ENCODE measurements at regions not wholly inside any gene's neighbourhood (a gene's known extent, or its start where the extent isn't known, plus 50 kb on each side); places are given as distances from the start of the nearest gene placed in this dataset.

DNA sequence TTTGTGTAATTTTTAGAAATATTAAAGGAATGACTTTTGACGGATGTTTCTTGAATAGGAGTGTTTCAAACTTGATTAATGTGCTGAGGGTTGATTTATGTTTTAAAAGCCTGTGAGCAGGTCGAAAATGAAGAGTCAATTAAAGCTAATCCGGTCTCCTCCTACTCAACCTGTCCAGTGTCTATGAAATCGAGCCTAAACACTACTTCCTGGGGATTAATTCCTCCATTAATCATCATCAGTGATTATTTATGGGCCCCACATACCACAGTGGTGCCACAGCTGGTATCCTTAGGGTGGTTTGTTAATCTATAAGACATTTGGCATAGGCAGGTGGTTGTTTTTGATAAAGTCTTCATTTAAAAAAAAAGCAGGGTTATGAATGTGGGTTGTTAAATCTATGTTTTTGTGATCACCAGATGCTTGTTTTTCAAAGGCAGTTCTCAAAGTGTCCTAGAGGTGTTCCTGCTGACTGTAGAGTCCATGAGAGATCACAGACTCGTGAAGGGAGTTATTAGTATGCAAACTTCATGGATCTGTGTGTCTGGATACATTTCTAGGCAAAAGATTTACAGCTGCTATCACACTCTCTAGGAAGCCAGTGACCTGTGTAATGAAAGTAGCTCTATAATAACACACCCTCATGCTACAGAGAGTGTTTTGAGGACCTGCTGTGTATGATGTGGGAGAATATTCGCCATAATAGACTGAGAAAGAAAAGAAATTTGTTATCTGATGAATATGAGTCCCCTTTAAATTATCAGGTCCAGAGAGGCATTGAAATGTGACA is 308.6 kb downstream of the AKAIN1 start:
- no peaks in the 10 kb centered on the region for H3K79me2 ChIP-seq (ENCODE audit: insufficient read depth, low read length)
- H4K20me1 ChIP-seq (ENCODE audit: insufficient read depth, low read length, poor library complexity, severe bottlenecking), result no peaks in the 10 kb centered on the region
- H3K4me3 ChIP-seq (ENCODE audit: low read length, poor library complexity, severe bottlenecking), result no peak overlapping the region
- no peaks in the 10 kb centered on the region for H3K9me2 ChIP-seq (replicated peaks; ENCODE audit: low read depth, low read length)
- no peaks in the 10 kb centered on the region for H3K4me1 ChIP-seq (ENCODE audit: insufficient read depth, low read length, poor library complexity, severe bottlenecking)
- H2AFZ ChIP-seq (ENCODE audit: low read length), result no peak overlapping the region
- H3K9me3 ChIP-seq (ENCODE audit: insufficient read depth, low read depth, low read length), result 0 out of 2 replicates have a peak, but pooled peaks cover 6% of the 10 kb centered on the region
- no peaks in the 10 kb centered on the region for H3K36me3 ChIP-seq (ENCODE audit: insufficient read depth, low read length)
- no peaks in the 10 kb centered on the region for H3K27me3 ChIP-seq (ENCODE audit: insufficient read depth, low read length, poor library complexity, severe bottlenecking)
- H3K4me2 ChIP-seq (ENCODE audit: low read depth, low read length, poor library complexity, severe bottlenecking), result no peak overlapping the region
- H3F3A ChIP-seq (ENCODE audit: low read depth), result no peaks in the 10 kb centered on the region
- no peak overlapping the region for H3K9ac ChIP-seq (ENCODE audit: low read depth, low read length, poor library complexity, severe bottlenecking)
- TF ChIP-seq, protein P1, sequence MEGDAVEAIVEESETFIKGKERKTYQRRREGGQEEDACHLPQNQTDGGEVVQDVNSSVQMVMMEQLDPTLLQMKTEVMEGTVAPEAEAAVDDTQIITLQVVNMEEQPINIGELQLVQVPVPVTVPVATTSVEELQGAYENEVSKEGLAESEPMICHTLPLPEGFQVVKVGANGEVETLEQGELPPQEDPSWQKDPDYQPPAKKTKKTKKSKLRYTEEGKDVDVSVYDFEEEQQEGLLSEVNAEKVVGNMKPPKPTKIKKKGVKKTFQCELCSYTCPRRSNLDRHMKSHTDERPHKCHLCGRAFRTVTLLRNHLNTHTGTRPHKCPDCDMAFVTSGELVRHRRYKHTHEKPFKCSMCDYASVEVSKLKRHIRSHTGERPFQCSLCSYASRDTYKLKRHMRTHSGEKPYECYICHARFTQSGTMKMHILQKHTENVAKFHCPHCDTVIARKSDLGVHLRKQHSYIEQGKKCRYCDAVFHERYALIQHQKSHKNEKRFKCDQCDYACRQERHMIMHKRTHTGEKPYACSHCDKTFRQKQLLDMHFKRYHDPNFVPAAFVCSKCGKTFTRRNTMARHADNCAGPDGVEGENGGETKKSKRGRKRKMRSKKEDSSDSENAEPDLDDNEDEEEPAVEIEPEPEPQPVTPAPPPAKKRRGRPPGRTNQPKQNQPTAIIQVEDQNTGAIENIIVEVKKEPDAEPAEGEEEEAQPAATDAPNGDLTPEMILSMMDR (conservative IDR thresholded peaks at IDR 0.05; ENCODE audit: low read length), result no peak
- TF ChIP-seq EZH2phosphoT487 (IDR thresholded peaks at IDR 0.05; ENCODE audit: borderline replicate concordance), result no peak

DNA sequence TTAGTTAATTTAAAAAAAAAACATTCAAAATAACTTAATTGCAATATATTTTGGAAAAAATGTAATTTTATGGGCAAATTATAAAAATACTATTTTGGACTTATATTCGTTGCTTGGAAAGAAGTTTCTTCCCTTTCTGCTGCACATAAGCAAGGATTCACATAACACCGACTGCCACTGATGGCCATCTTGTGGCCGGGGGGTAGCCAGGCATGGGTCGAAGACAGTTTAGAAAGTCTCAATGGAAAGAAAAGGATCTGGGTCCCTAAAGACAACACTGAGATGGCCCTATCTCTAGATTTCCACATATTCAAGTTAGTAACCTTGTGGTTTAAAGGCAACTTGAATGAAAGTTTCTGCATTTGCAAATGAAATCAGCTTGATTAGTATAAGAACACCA is 318.6 kb downstream of the AKAIN1 start:
- Histone ChIP-seq H3K9me2 (replicated peaks; ENCODE audit: low read depth, low read length) (no peaks in the 10 kb centered on the region), H3K79me2 (ENCODE audit: insufficient read depth, low read length) (no peaks in the 10 kb centered on the region), H3K9me3 (ENCODE audit: insufficient read depth, low read depth, low read length) (no peaks in the 10 kb centered on the region), H3K36me3 (ENCODE audit: insufficient read depth, low read length) (no peaks in the 10 kb centered on the region), H3K4me1 (ENCODE audit: insufficient read depth, low read length, poor library complexity, severe bottlenecking) (no peaks in the 10 kb centered on the region), H3K4me2 (ENCODE audit: low read depth, low read length, poor library complexity, severe bottlenecking) (no peak overlapping the region), H3K9ac (ENCODE audit: low read depth, low read length, poor library complexity, severe bottlenecking) (no peak overlapping the region), H2AFZ (ENCODE audit: low read length) (no peak overlapping the region), H4K20me1 (ENCODE audit: insufficient read depth, low read length, poor library complexity, severe bottlenecking) (no peaks in the 10 kb centered on the region), H3K27me3 (ENCODE audit: insufficient read depth, low read length, poor library complexity, severe bottlenecking) (no peaks in the 10 kb centered on the region), H3K4me3 (ENCODE audit: low read length, poor library complexity, severe bottlenecking) (no peak overlapping the region), H3F3A (ENCODE audit: low read depth) (no peaks in the 10 kb centered on the region)
- TF ChIP-seq, protein P1 (conservative IDR thresholded peaks at IDR 0.05; ENCODE audit: low read length), result no peak
- no peak for TF ChIP-seq EZH2phosphoT487 (IDR thresholded peaks at IDR 0.05; ENCODE audit: borderline replicate concordance)

DNA sequence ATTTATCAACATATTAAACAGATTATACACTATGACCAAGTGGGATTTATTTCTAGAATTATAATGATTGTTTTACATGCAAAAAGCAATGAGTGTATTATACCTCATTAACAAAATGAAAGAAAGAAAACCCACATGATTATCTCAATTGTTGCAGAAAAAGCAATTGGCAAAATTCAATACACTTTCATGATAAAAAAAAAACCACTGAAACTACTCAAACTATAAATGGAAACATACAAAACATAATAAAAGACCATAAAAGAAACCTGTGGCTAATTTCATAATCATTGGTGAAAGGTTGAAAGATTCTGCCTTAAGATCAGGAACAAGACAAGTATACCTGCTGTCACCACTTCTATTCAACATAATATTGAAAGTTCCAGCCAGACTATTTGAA is 325.9 kb downstream of the AKAIN1 start:
- Histone ChIP-seq H3K9me3 (ENCODE audit: insufficient read depth, low read depth, low read length) (no peaks in the 10 kb centered on the region), H3K79me2 (ENCODE audit: insufficient read depth, low read length) (no peaks in the 10 kb centered on the region), H3K9ac (ENCODE audit: low read depth, low read length, poor library complexity, severe bottlenecking) (no peak overlapping the region), H3K9me2 (replicated peaks; ENCODE audit: low read depth, low read length) (no peaks in the 10 kb centered on the region), H3F3A (ENCODE audit: low read depth) (no peaks in the 10 kb centered on the region), H3K4me3 (ENCODE audit: low read length, poor library complexity, severe bottlenecking) (no peak overlapping the region), H3K4me1 (ENCODE audit: insufficient read depth, low read length, poor library complexity, severe bottlenecking) (no peaks in the 10 kb centered on the region), H3K4me2 (ENCODE audit: low read depth, low read length, poor library complexity, severe bottlenecking) (no peak overlapping the region), H3K27me3 (ENCODE audit: insufficient read depth, low read length, poor library complexity, severe bottlenecking) (no peaks in the 10 kb centered on the region), H2AFZ (ENCODE audit: low read length) (no peak overlapping the region), H3K36me3 (ENCODE audit: insufficient read depth, low read length) (no peaks in the 10 kb centered on the region), H4K20me1 (ENCODE audit: insufficient read depth, low read length, poor library complexity, severe bottlenecking) (no peaks in the 10 kb centered on the region)
- no peak for TF ChIP-seq EZH2phosphoT487 (IDR thresholded peaks at IDR 0.05; ENCODE audit: borderline replicate concordance)
- TF ChIP-seq, protein P1 (conservative IDR thresholded peaks at IDR 0.05; ENCODE audit: low read length), result no peak
